Caco-2 (cell line): ENCODE measurements at regions not wholly inside any gene's neighbourhood (a gene's known extent, or its start where the extent isn't known, plus 50 kb on each side); places are given as distances from the start of the nearest gene placed in this dataset.
"Not testable (repeated sequence)": the region's sequence is repeated elsewhere in the genome, so short reads cannot be mapped to it uniquely, and the experiment has no call there.

Experiments
- BruUV-seq: library from RNA; stranded (reverse); fragments of 400-500 nt; replicated peaks from 2 replicates; lab custom pipeline; 2021; lab: Mats Ljungman, UMichigan
- CTCF ChIA-PET: fragments of 300-600 bp; sonication (Branson Sonifier 250); formaldehyde crosslinking; loops from one replicate; lab custom pipeline; 2022; ENCODE audit warnings: antibody characterized with exemption; lab: Charles Lee
- POLR2A ChIA-PET: fragments of 300-600 bp; sonication (Branson Sonifier 250); formaldehyde crosslinking; loops from one replicate; lab custom pipeline; 2022; ENCODE audit warnings: antibody characterized with exemption; lab: Charles Lee
- DNase-seq, 2 experiments: peaks; one replicate each; pipeline versions ENCODE4 v3.0.0 to v3.0.0-alpha.2; 2020 to 2022
- H3K27me3 ChIP-seq: replicated peaks from 2 replicates; pipeline ENCODE4 v1.6.0; 2011; ENCODE audit warnings: low read length; ENCODE audit not compliant: control insufficient read depth, insufficient read depth
- H3K36me3 ChIP-seq: 2 replicates; pipeline ENCODE4 v1.5.1; 2011; ENCODE audit warnings: low read length; ENCODE audit not compliant: control insufficient read depth, insufficient read depth
- H3K4me1 ChIP-seq: fragments of 250-450 bp; sonication (Bioruptor Pico); 2 replicates; pipeline ENCODE4 v1.5.1; 2020; ENCODE audit warnings: mild to moderate bottlenecking
- H3K4me3 ChIP-seq: 2 replicates; pipeline ENCODE4 v1.5.1; 2011; ENCODE audit warnings: low read depth, mild to moderate bottlenecking, control low read depth, low read length
- H3K9me3 ChIP-seq: fragments of 250-450 bp; sonication (Bioruptor Pico); 2 replicates; pipeline ENCODE4 v1.5.1; 2020; ENCODE audit warnings: mild to moderate bottlenecking, moderate library complexity
- H3K27ac Mint-ChIP-seq: one replicate; pipeline ENCODE4 v1.8.0; 2022; ENCODE audit warnings: mixed read lengths; ENCODE audit not compliant: unreplicated experiment
- H3K27me3 Mint-ChIP-seq: one replicate; pipeline ENCODE4 v1.8.0; 2022; ENCODE audit warnings: mixed read lengths; ENCODE audit not compliant: insufficient read depth, unreplicated experiment
- H3K36me3 Mint-ChIP-seq: one replicate; pipeline ENCODE4 v1.8.0; 2022; ENCODE audit warnings: mild to moderate bottlenecking, mixed read lengths; ENCODE audit not compliant: insufficient read depth, unreplicated experiment
- H3K4me1 Mint-ChIP-seq: one replicate; pipeline ENCODE4 v1.8.0; 2022; ENCODE audit warnings: low read depth, mixed read lengths; ENCODE audit not compliant: unreplicated experiment
- H3K4me3 Mint-ChIP-seq: one replicate; pipeline ENCODE4 v1.8.0; 2022; ENCODE audit warnings: mild to moderate bottlenecking, moderate library complexity, mixed read lengths; ENCODE audit not compliant: unreplicated experiment
- H3K9me3 Mint-ChIP-seq: one replicate; pipeline ENCODE4 v1.8.0; 2022; ENCODE audit warnings: mixed read lengths; ENCODE audit not compliant: unreplicated experiment
- intact Hi-C: fragments of 100-400 bp; cut with micrococcal nuclease; formaldehyde crosslinking; loops from one replicate; pipeline ENCODE4 v1.10.0; 2022; ENCODE audit not compliant: unreplicated experiment
- TF ChIP-seq, protein P1 (sequence below), 2 experiments: fragments of 200-600 bp in 1 of 2; IDR thresholded peaks; 1 replicate in 1 of 2; 2 replicates in 1 of 2; pipeline versions ENCODE4 v1.5.1 to v1.8.0; 2011 to 2022; ENCODE audit warnings: antibody characterized with exemption in 1 of 2, control low read depth in 1 of 2, inconsistent platforms in 1 of 2, low read depth in 1 of 2, low read length in 1 of 2, mild to moderate bottlenecking in 1 of 2, moderate library complexity in 1 of 2; ENCODE audit not compliant: insufficient read depth in 1 of 2, severe bottlenecking in 1 of 2, unreplicated experiment in 1 of 2

DNA sequence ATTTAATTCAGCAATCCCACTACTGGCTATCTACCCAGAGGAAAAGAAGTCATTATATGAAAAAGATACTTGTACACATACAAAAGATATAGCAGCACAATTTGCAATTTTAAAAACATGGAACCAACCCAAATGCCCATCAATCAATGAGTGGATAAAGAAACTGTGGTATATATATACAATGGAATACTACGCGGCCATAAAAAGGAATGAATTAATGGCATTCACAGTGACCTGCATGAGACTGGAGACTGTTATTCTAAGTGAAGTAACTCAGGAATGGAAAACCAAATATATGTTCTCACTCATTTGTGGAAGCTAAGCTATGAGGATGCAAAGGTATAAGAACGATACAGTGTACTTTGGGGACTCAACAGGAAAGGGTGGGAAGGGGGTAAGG is 102.8 kb upstream of the KCNMA1 start:
- H3K9me3 Mint-ChIP-seq: peaks cover 36% of the 10 kb centered on the region
- POLR2A ChIA-PET, H3K4me3 Mint-ChIP-seq, CTCF ChIA-PET, DNase-seq, H3K27ac Mint-ChIP-seq, H3K27me3 Mint-ChIP-seq, BruUV-seq, H3K4me1 Mint-ChIP-seq, H3K4me3 ChIP-seq, H3K36me3 ChIP-seq, H3K36me3 Mint-ChIP-seq, intact Hi-C loops, H3K4me1 ChIP-seq, H3K27me3 ChIP-seq: not testable (repeated sequence)
- peaks cover 13% of the 10 kb centered on the region; the same call in 1 of the 2 replicates for H3K9me3 ChIP-seq

DNA sequence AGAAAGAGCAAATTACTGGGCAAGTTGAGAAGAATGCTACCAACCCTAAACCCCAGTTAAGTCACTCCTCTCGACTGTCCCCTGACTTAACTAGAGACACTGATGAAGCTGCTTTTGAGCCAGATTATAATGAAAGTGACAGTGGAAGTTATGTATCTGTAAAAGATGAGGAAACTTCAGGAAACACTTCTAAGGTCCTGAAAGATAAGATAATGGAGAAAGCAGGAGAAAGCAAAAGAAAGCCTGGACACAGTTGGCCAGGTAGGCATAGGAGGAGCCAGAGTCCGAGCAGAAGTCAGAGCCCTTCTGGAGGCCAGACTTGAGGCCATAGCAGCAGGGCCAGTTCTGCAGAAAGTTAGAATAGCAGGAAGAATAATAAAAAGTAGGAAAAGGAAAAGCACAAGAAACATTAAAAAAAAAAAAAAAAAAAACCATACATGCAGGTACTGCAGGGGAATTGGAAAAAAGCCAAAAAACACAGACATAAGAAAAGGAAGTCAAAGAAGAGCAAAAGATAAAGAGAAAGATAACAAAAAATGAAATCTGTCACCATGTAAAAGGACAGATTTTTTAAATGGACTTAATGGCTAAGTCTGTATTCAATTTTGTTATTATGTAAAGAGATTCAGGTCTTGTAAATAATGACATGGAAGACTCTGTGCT is 101.0 kb upstream of the KCNMA1 start:
- H3K27ac Mint-ChIP-seq: no peak overlapping the region
- H3K36me3 ChIP-seq: no peaks in the 10 kb centered on the region
- no peaks in the 10 kb centered on the region for H3K27me3 ChIP-seq
- H3K4me3 Mint-ChIP-seq: no peak overlapping the region
- no peak overlapping the region for H3K4me3 ChIP-seq
- peaks cover 13% of the 10 kb centered on the region; the same call in 1 of the 2 replicates for H3K9me3 ChIP-seq
- intact Hi-C loops: no loop called here
- peaks cover 36% of the 10 kb centered on the region for H3K9me3 Mint-ChIP-seq
- TF ChIP-seq, protein P1, sequence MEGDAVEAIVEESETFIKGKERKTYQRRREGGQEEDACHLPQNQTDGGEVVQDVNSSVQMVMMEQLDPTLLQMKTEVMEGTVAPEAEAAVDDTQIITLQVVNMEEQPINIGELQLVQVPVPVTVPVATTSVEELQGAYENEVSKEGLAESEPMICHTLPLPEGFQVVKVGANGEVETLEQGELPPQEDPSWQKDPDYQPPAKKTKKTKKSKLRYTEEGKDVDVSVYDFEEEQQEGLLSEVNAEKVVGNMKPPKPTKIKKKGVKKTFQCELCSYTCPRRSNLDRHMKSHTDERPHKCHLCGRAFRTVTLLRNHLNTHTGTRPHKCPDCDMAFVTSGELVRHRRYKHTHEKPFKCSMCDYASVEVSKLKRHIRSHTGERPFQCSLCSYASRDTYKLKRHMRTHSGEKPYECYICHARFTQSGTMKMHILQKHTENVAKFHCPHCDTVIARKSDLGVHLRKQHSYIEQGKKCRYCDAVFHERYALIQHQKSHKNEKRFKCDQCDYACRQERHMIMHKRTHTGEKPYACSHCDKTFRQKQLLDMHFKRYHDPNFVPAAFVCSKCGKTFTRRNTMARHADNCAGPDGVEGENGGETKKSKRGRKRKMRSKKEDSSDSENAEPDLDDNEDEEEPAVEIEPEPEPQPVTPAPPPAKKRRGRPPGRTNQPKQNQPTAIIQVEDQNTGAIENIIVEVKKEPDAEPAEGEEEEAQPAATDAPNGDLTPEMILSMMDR (IDR thresholded peaks at IDR 0.05; ENCODE audit: insufficient read depth in 1 of 2, low read depth in 1 of 2, low read length in 1 of 2, severe bottlenecking in 1 of 2, unreplicated experiment in 1 of 2): no peak
- no peaks in the 10 kb centered on the region for H3K4me1 Mint-ChIP-seq
- CTCF ChIA-PET: no interaction called here
- POLR2A ChIA-PET: no interaction called here
- no peaks in the 10 kb centered on the region for H3K4me1 ChIP-seq
- BruUV-seq: no TSS peak
- DNase-seq: no peak
- H3K36me3 Mint-ChIP-seq: no peaks in the 10 kb centered on the region
- H3K27me3 Mint-ChIP-seq: no peaks in the 10 kb centered on the region

DNA sequence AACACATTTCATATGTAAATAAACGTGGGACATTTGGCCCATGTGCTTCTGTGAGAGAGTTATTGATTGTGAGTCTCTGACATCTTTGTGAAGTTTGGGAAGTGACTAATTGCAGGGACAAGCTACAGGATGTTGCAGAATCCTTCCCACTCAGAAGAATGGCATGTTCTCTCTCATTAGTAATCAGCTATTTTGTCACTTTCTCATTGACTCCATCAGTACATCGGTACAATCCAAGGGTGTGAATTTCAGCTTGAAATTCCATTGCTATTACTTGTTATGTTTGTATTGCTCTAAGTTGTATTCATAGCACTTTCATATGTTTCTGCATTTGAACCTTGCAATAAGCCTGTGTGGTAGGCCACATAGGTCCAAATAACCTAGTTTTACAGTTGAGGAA is 100.0 kb upstream of the KCNMA1 start:
- TF ChIP-seq, protein P1 (IDR thresholded peaks at IDR 0.05; ENCODE audit: insufficient read depth in 1 of 2, low read depth in 1 of 2, low read length in 1 of 2, severe bottlenecking in 1 of 2, unreplicated experiment in 1 of 2): no peak
- ChIA-PET POLR2A (no interaction called here), CTCF (no interaction called here)

DNA sequence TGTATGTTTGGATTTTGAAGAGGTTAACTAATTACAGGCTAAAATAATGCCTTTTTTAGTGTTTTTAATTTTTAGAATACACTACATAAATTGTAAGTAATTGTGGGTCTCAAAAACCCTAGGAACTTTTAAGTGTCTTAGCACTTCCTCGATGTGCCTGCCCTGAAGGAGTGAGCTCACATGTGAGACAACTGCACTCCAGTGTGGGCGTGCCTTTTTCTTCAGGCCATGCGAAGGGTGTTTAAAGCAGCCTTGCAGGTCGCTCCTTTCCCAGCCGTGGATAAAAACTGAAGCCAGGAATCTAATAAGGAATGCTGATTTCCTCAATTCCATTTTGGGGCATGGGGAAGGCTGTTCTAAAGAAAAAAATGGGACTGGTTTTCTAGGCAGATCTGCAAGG is 97.5 kb upstream of the KCNMA1 start:
- peaks cover 26% of the 10 kb centered on the region for H3K9me3 Mint-ChIP-seq
- H3K27me3 ChIP-seq, H3K9me3 ChIP-seq, H3K4me1 ChIP-seq, H3K4me3 Mint-ChIP-seq, POLR2A ChIA-PET, H3K27me3 Mint-ChIP-seq, CTCF ChIA-PET, H3K36me3 ChIP-seq, H3K4me1 Mint-ChIP-seq, BruUV-seq, intact Hi-C loops, H3K27ac Mint-ChIP-seq, H3K4me3 ChIP-seq, H3K36me3 Mint-ChIP-seq, DNase-seq: not testable (repeated sequence)

More for the DNA sequence above, 100.0 kb upstream of the KCNMA1 start:
- intact Hi-C loops: no loop called here
- H3K27me3 ChIP-seq: no peaks in the 10 kb centered on the region
- H3K4me3 ChIP-seq: no peak overlapping the region
- H3K4me1 ChIP-seq: no peaks in the 10 kb centered on the region
- BruUV-seq: no TSS peak
- no peaks in the 10 kb centered on the region for H3K36me3 ChIP-seq
- Mint-ChIP-seq H3K9me3 (peaks cover 36% of the 10 kb centered on the region), H3K27ac (no peak overlapping the region), H3K4me1 (no peaks in the 10 kb centered on the region), H3K4me3 (no peak overlapping the region), H3K27me3 (no peaks in the 10 kb centered on the region), H3K36me3 (no peaks in the 10 kb centered on the region)
- DNase-seq: no peak
- H3K9me3 ChIP-seq: peaks cover 13% of the 10 kb centered on the region; the same call in 1 of the 2 replicates
